ENCODE measurements at regions not wholly inside any gene's neighbourhood (a gene's known extent, or its start where the extent isn't known, plus 50 kb on each side); places are given as distances from the start of the nearest gene placed in this dataset.

- no peak for TF ChIP-seq CTCF (conservative IDR thresholded peaks at IDR 0.05; ENCODE audit: low read depth, low read length)
- TF ChIP-seq EZH2phosphoT487 (IDR thresholded peaks at IDR 0.05; ENCODE audit: borderline replicate concordance, low read length): no peak
- no peak for TF ChIP-seq EZH2 (IDR thresholded peaks at IDR 0.05; ENCODE audit: low read length, unreplicated experiment)
These were observed 65.7 kb upstream of the PTPRK start for GRCh38 chr6:128586095-128586494.
